SK-N-SH (cell line): ENCODE measurements at regions not wholly inside any gene's neighbourhood (a gene's known extent, or its start where the extent isn't known, plus 50 kb on each side); places are given as distances from the start of the nearest gene placed in this dataset.
"Not testable (repeated sequence)": the region's sequence is repeated elsewhere in the genome, so short reads cannot be mapped to it uniquely, and the experiment has no call there.

Experiments
- CTCF ChIA-PET: fragments of 300-600, 350-600 bp; formaldehyde crosslinking; extraction: SDS; loops from one replicate; lab custom pipeline; 2021; lab: Yijun Ruan, JAX
- POLR2A ChIA-PET: fragments of 350-600 bp; sonication (Branson Sonifier 250); formaldehyde crosslinking; extraction: SDS; loops from one replicate; lab custom pipeline; 2020; ENCODE audit warnings: antibody characterized with exemption, inconsistent platforms; lab: Yijun Ruan, JAX
- DNase-seq: peaks from one replicate; pipeline ENCODE4 v3.0.0; 2012
- H2AFZ ChIP-seq: fragments of 200-600 bp; sonication (generic); 2 replicates; pipeline ENCODE4 v1.8.1; 2016; ENCODE audit warnings: antibody characterized with exemption, mild to moderate bottlenecking, low read depth
- H3F3A ChIP-seq: fragments of 200-600 bp; sonication (generic); replicated peaks from 2 replicates; pipeline ENCODE3; 2016; ENCODE audit warnings: antibody characterized with exemption, mild to moderate bottlenecking; ENCODE audit not compliant: insufficient read depth
- H3K27ac ChIP-seq, 2 experiments: fragments of 200-500 bp in 1 of 2; fragments of 200-600 bp in 1 of 2; sonication (Bioruptor generic) in 1 of 2; sonication (generic), shearing (Covaris generic) in 1 of 2; 2 replicates each; pipeline versions ENCODE4 v1.5.1 to v1.6.1; 2014 to 2016; ENCODE audit warnings: low read depth in 2 of 2, inconsistent platforms in 1 of 2, low read length in 1 of 2, mild to moderate bottlenecking in 1 of 2, mixed read lengths in 1 of 2
- H3K27me3 ChIP-seq: fragments of 200-600 bp; sonication (generic), shearing (Covaris generic); 2 replicates; pipeline ENCODE4 v1.6.1; 2016; ENCODE audit warnings: mixed run types; ENCODE audit not compliant: insufficient read depth
- H3K36me3 ChIP-seq, 2 experiments: fragments of 200-500 bp in 1 of 2; fragments of 200-600 bp in 1 of 2; sonication (Bioruptor generic) in 1 of 2; sonication (generic) in 1 of 2; replicated peaks in 1 of 2; 2 replicates each; pipeline versions ENCODE3 to v1.5.1; 2014 to 2016; ENCODE audit warnings: low read length in 1 of 2, mild to moderate bottlenecking in 1 of 2; ENCODE audit not compliant: insufficient read depth in 2 of 2, control insufficient read depth in 1 of 2
- H3K4me1 ChIP-seq, 2 experiments: fragments of 200-500 bp in 1 of 2; fragments of 200-600 bp in 1 of 2; sonication (Bioruptor generic) in 1 of 2; sonication (generic), shearing (Covaris generic) in 1 of 2; 2 replicates each; pipeline versions ENCODE4 v1.5.1 to v1.6.1; 2014 to 2016; ENCODE audit warnings: low read depth in 1 of 2, low read length in 1 of 2, mixed run types in 1 of 2; ENCODE audit not compliant: insufficient read depth in 2 of 2, control insufficient read depth in 1 of 2
- H3K4me2 ChIP-seq: fragments of 200-600 bp; sonication (generic), shearing (Covaris generic); 2 replicates; pipeline ENCODE4 v1.6.1; 2017; ENCODE audit warnings: mixed run types
- H3K4me3 ChIP-seq, 2 experiments: fragments of 200-500 bp in 1 of 2; fragments of 200-600 bp in 1 of 2; sonication (Bioruptor generic) in 1 of 2; sonication (generic), shearing (Covaris generic) in 1 of 2; 2 replicates each; pipeline versions ENCODE4 v1.5.1 to v1.8.1; 2014 to 2016; ENCODE audit warnings: low read depth in 2 of 2, inconsistent platforms in 1 of 2, low read length in 1 of 2, mild to moderate bottlenecking in 1 of 2, mixed read lengths in 1 of 2, moderate library complexity in 1 of 2
- H3K79me2 ChIP-seq: fragments of 200-600 bp; sonication (generic); 2 replicates; pipeline ENCODE4 v1.8.1; 2017; ENCODE audit warnings: mild to moderate bottlenecking; ENCODE audit not compliant: insufficient read depth
- H3K9ac ChIP-seq: fragments of 200-600 bp; sonication (generic); 2 replicates; pipeline ENCODE4 v1.6.1; 2017; ENCODE audit warnings: mixed run types
- H3K9me2 ChIP-seq: fragments of 200-600 bp; sonication (generic); 2 replicates; pipeline ENCODE4 v1.6.1; 2017; ENCODE audit warnings: mixed run types
- H3K9me3 ChIP-seq: fragments of 200-600 bp; sonication (generic); 2 replicates; pipeline ENCODE4 v1.6.1; 2017; ENCODE audit warnings: mixed run types, mild to moderate bottlenecking, moderate library complexity
- H4K20me1 ChIP-seq: fragments of 200-600 bp; sonication (generic); 2 replicates; pipeline ENCODE4 v1.6.1; 2017; ENCODE audit warnings: mild to moderate bottlenecking, mixed run types; ENCODE audit not compliant: insufficient read depth
- CHD2 ChIP-seq: fragments of 150-350 bp; IDR thresholded peaks from 2 replicates; pipeline ENCODE4 v1.6.1; 2018; ENCODE audit warnings: low read length; ENCODE audit not compliant: partially characterized antibody
- ELF1 ChIP-seq: IDR thresholded peaks from 2 replicates; pipeline ENCODE4 v1.4.0; 2012
- EZH2phosphoT487 ChIP-seq: fragments of 200-600 bp; sonication (generic); IDR thresholded peaks from 2 replicates; pipeline ENCODE4 v1.6.1; 2017; ENCODE audit warnings: low read depth, mixed run types, mild to moderate bottlenecking, antibody characterized with exemption, moderate library complexity, borderline replicate concordance
- FOXJ3 ChIP-seq: sonication (generic); formaldehyde crosslinking; IDR thresholded peaks from 2 replicates; pipeline ENCODE4 v1.5.1; 2020; ENCODE audit warnings: mild to moderate bottlenecking, missing genetic modification reagents
- FOXM1 ChIP-seq: IDR thresholded peaks from 2 replicates; pipeline ENCODE4 v1.4.0; 2012; ENCODE audit warnings: low read depth, mild to moderate bottlenecking
- GATA2 ChIP-seq: sonication (generic); formaldehyde crosslinking; IDR thresholded peaks from 2 replicates; pipeline ENCODE4 v1.5.0; 2020; ENCODE audit warnings: mild to moderate bottlenecking, missing genetic modification reagents
- MEF2A ChIP-seq: IDR thresholded peaks from 2 replicates; pipeline ENCODE4 v1.4.0; 2012; ENCODE audit warnings: low read depth, borderline replicate concordance
- POLR2AphosphoS5 ChIP-seq: IDR thresholded peaks from 2 replicates; pipeline ENCODE4 v1.6.1; 2012; ENCODE audit warnings: low read depth, low read length
- RAD21 ChIP-seq: IDR thresholded peaks from 2 replicates; pipeline ENCODE4 v1.6.1; 2012; ENCODE audit warnings: mild to moderate bottlenecking, low read length
- RFX5 ChIP-seq: IDR thresholded peaks from 2 replicates; pipeline ENCODE4 v1.6.1; 2012; ENCODE audit warnings: mild to moderate bottlenecking, improper control_type of control experiment, low read length
- RXRA ChIP-seq: IDR thresholded peaks from 2 replicates; pipeline ENCODE4 v1.4.0; 2012; ENCODE audit warnings: low read depth, mild to moderate bottlenecking, borderline replicate concordance
- SIN3A ChIP-seq: IDR thresholded peaks from 2 replicates; pipeline ENCODE4 v1.6.1; 2012; ENCODE audit warnings: low read depth, mild to moderate bottlenecking, low read length, moderate library complexity, borderline replicate concordance
- SMC3 ChIP-seq: IDR thresholded peaks from 2 replicates; pipeline ENCODE4 v1.6.1; 2012; ENCODE audit warnings: low read depth, low read length, improper control_type of control experiment
- TCF12 ChIP-seq: IDR thresholded peaks from 2 replicates; pipeline ENCODE4 v1.4.0; 2012
- TEAD4 ChIP-seq: IDR thresholded peaks from 2 replicates; pipeline ENCODE4 v1.4.0; 2012; ENCODE audit warnings: mild to moderate bottlenecking, borderline replicate concordance; ENCODE audit not compliant: insufficient read depth
- YY1 ChIP-seq: IDR thresholded peaks from 2 replicates; pipeline ENCODE4 v1.4.0; 2012; ENCODE audit warnings: low read depth, mild to moderate bottlenecking
- WGBS: methylation state at CpG from one replicate; pipeline ENCODE4 v1.1.6; 2017; ENCODE audit warnings: low lambda C conversion rate; 5-methylcytosine and 5-hydroxymethylcytosine counted together
- TF ChIP-seq, protein P1 (sequence below): fragments of 200-600 bp; sonication (generic); IDR thresholded peaks from 2 replicates; pipeline ENCODE4 v1.6.1; 2017; ENCODE audit warnings: antibody characterized with exemption, mild to moderate bottlenecking, moderate library complexity
- TF ChIP-seq, protein P2 (sequence below): IDR thresholded peaks from 2 replicates; pipeline ENCODE4 v1.4.0; 2012; ENCODE audit warnings: low read depth, borderline replicate concordance
- TF ChIP-seq, protein P3 (sequence below): fragments of 150-350 bp; IDR thresholded peaks from 2 replicates; pipeline ENCODE4 v1.6.1; 2017; ENCODE audit warnings: antibody characterized with exemption, low read length, low read depth, borderline replicate concordance

DNA sequence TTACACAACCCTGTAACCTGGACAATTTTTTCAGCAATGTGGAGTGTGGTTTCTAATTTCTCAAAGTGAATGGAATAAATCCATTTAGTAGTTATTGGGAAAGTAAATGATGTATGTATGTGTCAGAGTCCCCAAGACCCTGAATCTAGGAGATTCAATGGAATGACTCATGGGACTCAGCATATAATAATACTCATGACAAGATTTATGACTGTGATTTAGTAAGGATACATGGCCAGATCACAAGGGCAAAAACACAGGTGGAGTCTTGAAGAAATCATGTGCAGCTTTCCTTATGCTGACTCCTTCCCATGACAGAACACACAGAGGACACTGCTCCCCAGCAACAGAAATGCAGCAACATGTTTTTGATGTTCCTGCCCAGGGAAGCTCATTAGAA lies 1877.7 kb upstream of the LRRTM1 start (continued):
- TF ChIP-seq, protein P1, sequence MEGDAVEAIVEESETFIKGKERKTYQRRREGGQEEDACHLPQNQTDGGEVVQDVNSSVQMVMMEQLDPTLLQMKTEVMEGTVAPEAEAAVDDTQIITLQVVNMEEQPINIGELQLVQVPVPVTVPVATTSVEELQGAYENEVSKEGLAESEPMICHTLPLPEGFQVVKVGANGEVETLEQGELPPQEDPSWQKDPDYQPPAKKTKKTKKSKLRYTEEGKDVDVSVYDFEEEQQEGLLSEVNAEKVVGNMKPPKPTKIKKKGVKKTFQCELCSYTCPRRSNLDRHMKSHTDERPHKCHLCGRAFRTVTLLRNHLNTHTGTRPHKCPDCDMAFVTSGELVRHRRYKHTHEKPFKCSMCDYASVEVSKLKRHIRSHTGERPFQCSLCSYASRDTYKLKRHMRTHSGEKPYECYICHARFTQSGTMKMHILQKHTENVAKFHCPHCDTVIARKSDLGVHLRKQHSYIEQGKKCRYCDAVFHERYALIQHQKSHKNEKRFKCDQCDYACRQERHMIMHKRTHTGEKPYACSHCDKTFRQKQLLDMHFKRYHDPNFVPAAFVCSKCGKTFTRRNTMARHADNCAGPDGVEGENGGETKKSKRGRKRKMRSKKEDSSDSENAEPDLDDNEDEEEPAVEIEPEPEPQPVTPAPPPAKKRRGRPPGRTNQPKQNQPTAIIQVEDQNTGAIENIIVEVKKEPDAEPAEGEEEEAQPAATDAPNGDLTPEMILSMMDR: no peak
- no peak for TF ChIP-seq RFX5
- TF ChIP-seq SIN3A: no peak
- no peak for TF ChIP-seq EZH2phosphoT487
- no peak for TF ChIP-seq TCF12
- TF ChIP-seq, protein P2, sequence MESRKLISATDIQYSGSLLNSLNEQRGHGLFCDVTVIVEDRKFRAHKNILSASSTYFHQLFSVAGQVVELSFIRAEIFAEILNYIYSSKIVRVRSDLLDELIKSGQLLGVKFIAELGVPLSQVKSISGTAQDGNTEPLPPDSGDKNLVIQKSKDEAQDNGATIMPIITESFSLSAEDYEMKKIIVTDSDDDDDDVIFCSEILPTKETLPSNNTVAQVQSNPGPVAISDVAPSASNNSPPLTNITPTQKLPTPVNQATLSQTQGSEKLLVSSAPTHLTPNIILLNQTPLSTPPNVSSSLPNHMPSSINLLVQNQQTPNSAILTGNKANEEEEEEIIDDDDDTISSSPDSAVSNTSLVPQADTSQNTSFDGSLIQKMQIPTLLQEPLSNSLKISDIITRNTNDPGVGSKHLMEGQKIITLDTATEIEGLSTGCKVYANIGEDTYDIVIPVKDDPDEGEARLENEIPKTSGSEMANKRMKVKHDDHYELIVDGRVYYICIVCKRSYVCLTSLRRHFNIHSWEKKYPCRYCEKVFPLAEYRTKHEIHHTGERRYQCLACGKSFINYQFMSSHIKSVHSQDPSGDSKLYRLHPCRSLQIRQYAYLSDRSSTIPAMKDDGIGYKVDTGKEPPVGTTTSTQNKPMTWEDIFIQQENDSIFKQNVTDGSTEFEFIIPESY: no peak
- TF ChIP-seq SMC3: no peak
- no peak for TF ChIP-seq FOXM1

DNA sequence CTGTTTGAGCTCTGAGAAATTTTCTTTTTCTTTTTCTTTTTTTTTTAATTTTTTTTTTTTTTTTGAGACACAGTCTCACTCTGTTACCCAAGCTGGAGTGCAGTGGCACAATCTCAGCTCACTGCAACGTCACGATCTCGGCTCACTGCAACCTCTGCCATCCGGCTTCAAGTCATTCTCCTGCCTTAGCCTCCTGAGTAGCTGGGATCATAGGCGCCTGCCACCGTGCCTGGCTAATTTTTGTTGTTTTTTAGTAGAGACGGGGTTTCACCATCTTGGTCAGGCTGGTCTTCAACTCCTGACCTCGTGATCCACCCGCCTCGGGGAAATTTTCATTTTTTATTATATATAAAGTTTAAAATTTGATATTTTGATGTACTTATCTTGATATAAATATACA lies 1870.7 kb upstream of the LRRTM1 start:
- H3K9ac ChIP-seq, H2AFZ ChIP-seq, H3K4me3 ChIP-seq, DNase-seq, H3K4me2 ChIP-seq, H3F3A ChIP-seq, H4K20me1 ChIP-seq, H3K36me3 ChIP-seq, H3K9me2 ChIP-seq, POLR2A ChIA-PET, H3K27me3 ChIP-seq, H3K27ac ChIP-seq, H3K4me1 ChIP-seq, H3K9me3 ChIP-seq, CTCF ChIA-PET, H3K79me2 ChIP-seq: not testable (repeated sequence)
- WGBS: 12% methylated on average over 10 of the region's 10 CpGs

DNA sequence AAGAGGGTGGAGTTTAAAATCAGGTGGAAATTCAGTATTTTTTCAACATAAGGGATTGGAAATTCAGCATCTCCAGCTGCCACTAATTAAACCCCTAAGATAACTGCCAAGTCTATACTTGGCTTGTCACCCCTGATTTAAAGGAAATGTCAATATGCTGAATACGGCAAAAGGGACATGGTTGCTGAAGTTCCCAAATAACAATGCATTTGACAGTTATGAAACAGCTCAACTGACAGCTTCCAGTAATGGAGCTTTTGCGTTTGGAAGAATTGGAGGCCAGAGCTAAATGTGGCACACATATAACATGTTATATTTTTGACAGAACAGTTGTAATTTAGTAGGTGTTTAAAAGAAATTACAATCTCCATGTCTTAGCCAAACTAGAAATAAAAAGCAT lies 1867.9 kb upstream of the LRRTM1 start:
- Histone ChIP-seq H2AFZ (no peak overlapping the region), H3K4me2 (no peak overlapping the region), H3K9me2 (no peaks in the 10 kb centered on the region), H3K4me3 (no peak overlapping the region), H3K27me3 (no peaks in the 10 kb centered on the region), H3K4me1 (no peaks in the 10 kb centered on the region), H3K9ac (no peak overlapping the region), H3K79me2 (no peaks in the 10 kb centered on the region), H4K20me1 (no peaks in the 10 kb centered on the region), H3K9me3 (no peaks in the 10 kb centered on the region), H3F3A (no peaks in the 10 kb centered on the region), H3K27ac (no peak overlapping the region), H3K36me3 (no peaks in the 10 kb centered on the region)
- no peak for DNase-seq
- WGBS: 6% methylated on average over 2 of the region's 2 CpGs
- POLR2A ChIA-PET: no interaction called here
- CTCF ChIA-PET: no interaction called here
- no peak for TF ChIP-seq GATA2 (CRISPR knock-in tag)
- no peak for TF ChIP-seq SMC3
- no peak for TF ChIP-seq MEF2A
- TF ChIP-seq, protein P3, sequence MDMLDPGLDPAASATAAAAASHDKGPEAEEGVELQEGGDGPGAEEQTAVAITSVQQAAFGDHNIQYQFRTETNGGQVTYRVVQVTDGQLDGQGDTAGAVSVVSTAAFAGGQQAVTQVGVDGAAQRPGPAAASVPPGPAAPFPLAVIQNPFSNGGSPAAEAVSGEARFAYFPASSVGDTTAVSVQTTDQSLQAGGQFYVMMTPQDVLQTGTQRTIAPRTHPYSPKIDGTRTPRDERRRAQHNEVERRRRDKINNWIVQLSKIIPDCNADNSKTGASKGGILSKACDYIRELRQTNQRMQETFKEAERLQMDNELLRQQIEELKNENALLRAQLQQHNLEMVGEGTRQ: no peak
- TF ChIP-seq, protein P2: no peak
- TF ChIP-seq RAD21: no peak
- no peak for TF ChIP-seq FOXJ3 (CRISPR knock-in tag)
- no peak for TF ChIP-seq RXRA
- no peak for TF ChIP-seq CHD2
- no peak for TF ChIP-seq FOXM1
- TF ChIP-seq POLR2AphosphoS5: no peak
- TF ChIP-seq YY1: no peak
- TF ChIP-seq RFX5: no peak
- no peak for TF ChIP-seq ELF1
- no peak for TF ChIP-seq TEAD4
- TF ChIP-seq SIN3A: no peak
